ENCODE measurements at regions not wholly inside any gene's neighbourhood (a gene's known extent, or its start where the extent isn't known, plus 50 kb on each side); places are given as distances from the start of the nearest gene placed in this dataset.

GRCh38 chr12:25866586-25867378 is 91.7 kb upstream of the RASSF8 start:
- Histone ChIP-seq H3K4me1 (peaks cover 38% of the 10 kb centered on the region), H3K4me3 (ENCODE audit: low read depth, low read length) (no peak overlapping the region), H3K27me3 (replicated peaks; ENCODE audit: control insufficient read depth, insufficient read depth, low read length) (no peaks in the 10 kb centered on the region), H3K9me3 (peaks cover 5% of the 10 kb centered on the region; the same call in 1 of the 2 replicates), H3K36me3 (ENCODE audit: control insufficient read depth, insufficient read depth, low read length) (no peaks in the 10 kb centered on the region)
- no peak overlapping the region for H3K4me3 Mint-ChIP-seq (ENCODE audit: unreplicated experiment)
- CTCF ChIA-PET = no interaction called here
- H3K27me3 Mint-ChIP-seq (ENCODE audit: insufficient read depth, unreplicated experiment) = no peaks in the 10 kb centered on the region
- TF ChIP-seq CTCF (IDR thresholded peaks at IDR 0.05; ENCODE audit: insufficient read depth in 1 of 2, low read depth in 1 of 2, low read length in 1 of 2, severe bottlenecking in 1 of 2, unreplicated experiment in 1 of 2) = no peak
- no TSS peak for BruUV-seq (replicated peaks)
- POLR2A ChIA-PET = no interaction called here
- DNase-seq = no peak
- peaks cover 13% of the 10 kb centered on the region for H3K9me3 Mint-ChIP-seq (ENCODE audit: unreplicated experiment)
- H3K4me1 Mint-ChIP-seq (ENCODE audit: low read depth, unreplicated experiment) = peaks cover 20% of the 10 kb centered on the region
- peak overlapping the region; percentile 27 for H3K27ac Mint-ChIP-seq (ENCODE audit: unreplicated experiment)
- H3K36me3 Mint-ChIP-seq (ENCODE audit: insufficient read depth, unreplicated experiment) = no peaks in the 10 kb centered on the region
- intact Hi-C loops (cut with micrococcal nuclease; ENCODE audit: unreplicated experiment) = no loop called here

GRCh38 chr12:25868193-25868592 is 90.3 kb upstream of the RASSF8 start:
- H3K36me3 ChIP-seq (ENCODE audit: control insufficient read depth, insufficient read depth, low read length) = no peaks in the 10 kb centered on the region
- DNase-seq = no peak
- CTCF ChIA-PET = no interaction called here
- POLR2A ChIA-PET = no interaction called here
- BruUV-seq (replicated peaks) = no TSS peak
- Mint-ChIP-seq H3K27ac (ENCODE audit: unreplicated experiment) (no peak overlapping the region), H3K27me3 (ENCODE audit: insufficient read depth, unreplicated experiment) (no peaks in the 10 kb centered on the region), H3K9me3 (ENCODE audit: unreplicated experiment) (peaks cover 26% of the 10 kb centered on the region), H3K4me1 (ENCODE audit: low read depth, unreplicated experiment) (peaks cover 31% of the 10 kb centered on the region), H3K4me3 (ENCODE audit: unreplicated experiment) (no peak overlapping the region), H3K36me3 (ENCODE audit: insufficient read depth, unreplicated experiment) (no peaks in the 10 kb centered on the region)
- H3K4me1 ChIP-seq = peaks cover 48% of the 10 kb centered on the region
- no peak for TF ChIP-seq CTCF (IDR thresholded peaks at IDR 0.05; ENCODE audit: insufficient read depth in 1 of 2, low read depth in 1 of 2, low read length in 1 of 2, severe bottlenecking in 1 of 2, unreplicated experiment in 1 of 2)
- peaks cover 5% of the 10 kb centered on the region; the same call in 1 of the 2 replicates for H3K9me3 ChIP-seq
- intact Hi-C loops (cut with micrococcal nuclease; ENCODE audit: unreplicated experiment) = no loop called here
- no peaks in the 10 kb centered on the region for H3K27me3 ChIP-seq (replicated peaks; ENCODE audit: control insufficient read depth, insufficient read depth, low read length)
- H3K4me3 ChIP-seq (ENCODE audit: low read depth, low read length) = no peak overlapping the region

DNA sequence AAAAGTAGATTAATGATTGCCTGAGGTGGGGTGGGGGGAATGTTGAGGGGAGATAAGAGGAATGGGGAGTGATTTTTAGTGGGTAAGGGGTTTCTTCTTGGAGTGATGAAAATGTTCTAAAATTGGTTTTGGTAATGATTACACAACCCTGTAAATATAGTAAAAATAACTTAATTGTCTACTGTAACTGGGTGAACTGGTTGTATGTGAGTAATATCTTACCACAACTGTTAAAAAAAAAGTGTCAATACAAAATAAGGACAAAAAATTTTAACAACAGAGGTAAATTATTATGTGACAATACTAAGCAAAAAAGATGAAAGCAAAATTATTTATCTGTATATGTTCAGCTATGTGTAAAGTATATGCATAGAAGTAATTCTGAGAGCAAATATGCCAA is 86.3 kb upstream of the RASSF8 start:
- Histone ChIP-seq H3K36me3 (ENCODE audit: control insufficient read depth, insufficient read depth, low read length) (no peaks in the 10 kb centered on the region), H3K27me3 (replicated peaks; ENCODE audit: control insufficient read depth, insufficient read depth, low read length) (no peaks in the 10 kb centered on the region), H3K9me3 (peaks cover 11% of the 10 kb centered on the region), H3K4me1 (peaks cover 52% of the 10 kb centered on the region), H3K4me3 (ENCODE audit: low read depth, low read length) (no peak overlapping the region)
- no peak for DNase-seq
- peaks cover 13% of the 10 kb centered on the region for H3K36me3 Mint-ChIP-seq (ENCODE audit: insufficient read depth, unreplicated experiment)
- intact Hi-C loops (cut with micrococcal nuclease; ENCODE audit: unreplicated experiment) = no loop called here
- BruUV-seq (replicated peaks) = no TSS peak
- peaks cover 40% of the 10 kb centered on the region for H3K9me3 Mint-ChIP-seq (ENCODE audit: unreplicated experiment)
- peak overlapping the region; percentile 96 for H3K27ac Mint-ChIP-seq (ENCODE audit: unreplicated experiment)
- ChIA-PET POLR2A (no interaction called here), CTCF (no interaction called here)
- peak overlapping the region; percentile 9 for H3K4me3 Mint-ChIP-seq (ENCODE audit: unreplicated experiment)
- H3K4me1 Mint-ChIP-seq (ENCODE audit: low read depth, unreplicated experiment) = peaks cover 42% of the 10 kb centered on the region
- no peak for TF ChIP-seq CTCF (IDR thresholded peaks at IDR 0.05; ENCODE audit: insufficient read depth in 1 of 2, low read depth in 1 of 2, low read length in 1 of 2, severe bottlenecking in 1 of 2, unreplicated experiment in 1 of 2)
- H3K27me3 Mint-ChIP-seq (ENCODE audit: insufficient read depth, unreplicated experiment) = no peaks in the 10 kb centered on the region
